HCT116 (cell line): ENCODE measurements at regions not wholly inside any gene's neighbourhood (a gene's known extent, or its start where the extent isn't known, plus 50 kb on each side); places are given as distances from the start of the nearest gene placed in this dataset.

Experiments used
- ATAC-seq: fragments of 200-7000 bp; cut with Tn5 transposase; 2 replicates; pipeline ENCODE4 v1.9.1; 2020; ENCODE audit warnings: mild to moderate bottlenecking, moderate library complexity
- BruUV-seq: library from RNA; stranded (reverse); fragments of 400-500 nt; replicated peaks from 2 replicates; lab custom pipeline; 2021; lab: Mats Ljungman, UMichigan
- CTCF ChIA-PET: fragments of 300-600 bp; sonication (Branson Sonifier 250); formaldehyde crosslinking; loops from one replicate; lab custom pipeline; 2021; ENCODE audit warnings: antibody characterized with exemption; lab: Charles Lee
- POLR2A ChIA-PET: fragments of 300-600, 350-600 bp; sonication (Branson Sonifier 250); formaldehyde crosslinking; loops from one replicate; lab custom pipeline; 2021; ENCODE audit warnings: antibody characterized with exemption; lab: Charles Lee
- RAD21 ChIA-PET, 2 experiments: fragments of 300-600 bp; sonication (Branson Sonifier 250); formaldehyde crosslinking; loops; one replicate each; lab custom pipeline; 2023; ENCODE audit warnings: low total read pairs in 2 of 2; ENCODE audit not compliant: uncharacterized antibody in 2 of 2, unreplicated experiment in 2 of 2, low non-redundant PET in 1 of 2; lab: Charles Lee
- DNase-seq: peaks from one replicate; pipeline ENCODE4 v3.0.0-alpha.2; 2010; ENCODE audit warnings: low read depth, low spot score
- H2AFZ ChIP-seq: fragments of 200-600 bp; shearing (Covaris generic), sonication (generic); 2 replicates; pipeline ENCODE4 v1.6.1; 2017; ENCODE audit warnings: low read depth, mixed run types, mixed read lengths, antibody characterized with exemption, low read length; ENCODE audit not compliant: poor library complexity, severe bottlenecking
- H3K27ac ChIP-seq: 2 replicates; pipeline ENCODE4 v1.5.1; 2012; ENCODE audit warnings: low read depth, low read length
- H3K27me3 ChIP-seq: fragments of 200-600 bp; sonication (generic); 2 replicates; pipeline ENCODE4 v1.6.1; 2016; ENCODE audit warnings: mixed run types, low read length, mixed read lengths; ENCODE audit not compliant: insufficient read depth
- H3K36me3 ChIP-seq, 2 experiments: fragments of 200-500 bp in 1 of 2; fragments of 200-600 bp in 1 of 2; sonication (Bioruptor generic) in 1 of 2; sonication (generic) in 1 of 2; 2 replicates each; pipeline versions ENCODE4 v1.5.1 to v1.6.1; 2014 to 2016; ENCODE audit warnings: low read length in 2 of 2, inconsistent platforms in 1 of 2, mixed read lengths in 1 of 2, mixed run types in 1 of 2; ENCODE audit not compliant: insufficient read depth in 2 of 2, control insufficient read depth in 1 of 2
- H3K4me1 ChIP-seq, 2 experiments: fragments of 200-600 bp in 1 of 2; sonication (generic) in 1 of 2; 2 replicates each; pipeline versions ENCODE4 v1.5.1 to v1.6.1; 2012 to 2017; ENCODE audit warnings: low read length in 2 of 2, inconsistent platforms in 1 of 2, mild to moderate bottlenecking in 1 of 2, mixed read lengths in 1 of 2, mixed run types in 1 of 2, moderate library complexity in 1 of 2; ENCODE audit not compliant: insufficient read depth in 2 of 2, control insufficient read depth in 1 of 2
- H3K4me2 ChIP-seq: fragments of 200-600 bp; sonication (generic); 2 replicates; pipeline ENCODE4 v1.6.1; 2017; ENCODE audit warnings: mixed run types, low read length, mixed read lengths
- H3K4me3 ChIP-seq, 2 experiments: fragments of 200-600 bp in 1 of 2; sonication (generic) in 1 of 2; replicated peaks in 1 of 2; 2 replicates each; pipeline ENCODE4 v1.5.1; 2011 to 2016; ENCODE audit warnings: low read length in 2 of 2, control low read depth in 1 of 2, low read depth in 1 of 2, mild to moderate bottlenecking in 1 of 2, mixed read lengths in 1 of 2, mixed run types in 1 of 2
- H3K79me2 ChIP-seq: fragments of 200-600 bp; sonication (generic); 2 replicates; pipeline ENCODE4 v1.6.1; 2017; ENCODE audit warnings: mild to moderate bottlenecking, mixed run types, low read length, moderate library complexity, mixed read lengths; ENCODE audit not compliant: insufficient read depth
- H3K9ac ChIP-seq: fragments of 200-600 bp; sonication (generic); 2 replicates; pipeline ENCODE4 v1.6.1; 2016; ENCODE audit warnings: low read length, mixed read lengths
- H3K9me2 ChIP-seq: fragments of 200-600 bp; sonication (generic), shearing (Covaris generic); 2 replicates; pipeline ENCODE4 v1.6.1; 2017; ENCODE audit warnings: mixed run types, mild to moderate bottlenecking, moderate library complexity; ENCODE audit not compliant: insufficient read depth
- H3K9me3 ChIP-seq, 2 experiments: fragments of 200-500 bp in 1 of 2; fragments of 200-600 bp in 1 of 2; sonication (Bioruptor generic) in 1 of 2; sonication (generic) in 1 of 2; 2 replicates each; pipeline ENCODE4 v1.6.1; 2014 to 2017; ENCODE audit warnings: low read length in 2 of 2, mixed read lengths in 2 of 2, inconsistent platforms in 1 of 2, low read depth in 1 of 2, mild to moderate bottlenecking in 1 of 2, mixed run types in 1 of 2, moderate library complexity in 1 of 2; ENCODE audit not compliant: control insufficient read depth in 1 of 2, insufficient read depth in 1 of 2
- H4K20me1 ChIP-seq: fragments of 200-600 bp; sonication (generic), shearing (Covaris generic); 2 replicates; pipeline ENCODE4 v1.6.1; 2017; ENCODE audit warnings: mixed run types, mild to moderate bottlenecking, moderate library complexity; ENCODE audit not compliant: insufficient read depth
- ATF3 ChIP-seq: IDR thresholded peaks from 2 replicates; pipeline ENCODE4 v1.6.1; 2012
- CBX3 ChIP-seq: IDR thresholded peaks from 2 replicates; pipeline ENCODE4 v1.6.1; 2012; ENCODE audit warnings: low read depth
- CEBPB ChIP-seq: IDR thresholded peaks from 2 replicates; pipeline ENCODE4 v1.6.1; 2012; ENCODE audit warnings: low read depth
- EGR1 ChIP-seq: IDR thresholded peaks from 2 replicates; pipeline ENCODE4 v1.6.1; 2012; ENCODE audit warnings: low read depth
- FOSL1 ChIP-seq: IDR thresholded peaks from 2 replicates; pipeline ENCODE4 v1.6.1; 2012; ENCODE audit warnings: low read depth
- JUND ChIP-seq: IDR thresholded peaks from 2 replicates; pipeline ENCODE4 v1.6.1; 2012
- POLR2A ChIP-seq: IDR thresholded peaks from 2 replicates; pipeline ENCODE4 v1.7.0; 2011; ENCODE audit warnings: borderline replicate concordance; ENCODE audit not compliant: insufficient read depth, insufficient read length; ENCODE audit errors: extremely low read depth
- POLR2AphosphoS5 ChIP-seq: IDR thresholded peaks from 2 replicates; pipeline ENCODE4 v1.6.1; 2011; ENCODE audit warnings: mild to moderate bottlenecking, low read depth, low read length, moderate library complexity
- SIN3A ChIP-seq: IDR thresholded peaks from 2 replicates; pipeline ENCODE4 v1.6.1; 2012; ENCODE audit warnings: low read depth
- SP1 ChIP-seq: IDR thresholded peaks from 2 replicates; pipeline ENCODE4 v1.6.1; 2012; ENCODE audit warnings: low read depth
- TCF7L2 ChIP-seq: IDR thresholded peaks from 2 replicates; pipeline ENCODE4 v1.7.0; 2011; ENCODE audit warnings: borderline replicate concordance, inconsistent platforms; ENCODE audit not compliant: insufficient read depth, insufficient read length; ENCODE audit errors: extremely low read depth
- ZFX ChIP-seq: fragments of 450-650 bp; IDR thresholded peaks from 2 replicates; pipeline ENCODE4 v1.6.1; 2017
- intact Hi-C: fragments of 100-400 bp; cut with micrococcal nuclease; formaldehyde crosslinking; loops from 2 replicates; pipeline ENCODE4 v1.10.0; 2022
- TF ChIP-seq, protein P1 (sequence below): IDR thresholded peaks from 2 replicates; pipeline ENCODE4 v1.6.1; 2012
- TF ChIP-seq, protein P2 (sequence below): IDR thresholded peaks from 2 replicates; pipeline ENCODE4 v1.6.1; 2012; ENCODE audit warnings: low read depth

GRCh38 chr6:130593200-130593599 lies 227.4 kb downstream of the TMEM200A start:
- Histone ChIP-seq H3K9me3 (peaks cover 0 to 8% of the 10 kb centered on the region in 2 experiments; a peak in 2 of 4 replicates), H2AFZ (no peak overlapping the region), H3K4me3 (no peak overlapping the region), H3K4me1 (peaks cover 0 to 3% of the 10 kb centered on the region in 2 experiments; a peak in 2 of 4 replicates), H3K9me2 (no peaks in the 10 kb centered on the region), H3K4me2 (no peak overlapping the region), H3K9ac (no peak overlapping the region), H4K20me1 (no peaks in the 10 kb centered on the region), H3K27me3 (no peaks in the 10 kb centered on the region), H3K79me2 (no peaks in the 10 kb centered on the region), H3K36me3 (no peaks in the 10 kb centered on the region), H3K27ac (no peak overlapping the region)
- TF ChIP-seq ZFX (no peak), SP1 (no peak), POLR2AphosphoS5 (no peak), SIN3A (no peak), POLR2A (no peak), TCF7L2 (no peak)
- TF ChIP-seq, protein P1, sequence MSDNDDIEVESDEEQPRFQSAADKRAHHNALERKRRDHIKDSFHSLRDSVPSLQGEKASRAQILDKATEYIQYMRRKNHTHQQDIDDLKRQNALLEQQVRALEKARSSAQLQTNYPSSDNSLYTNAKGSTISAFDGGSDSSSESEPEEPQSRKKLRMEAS = no peak
- intact Hi-C loops = no loop called here
- ATAC-seq (no peak), DNase-seq (no peak)
- no TSS peak for BruUV-seq
- ChIA-PET RAD21 (no interaction called here), CTCF (no interaction called here), POLR2A (no interaction called here)

DNA sequence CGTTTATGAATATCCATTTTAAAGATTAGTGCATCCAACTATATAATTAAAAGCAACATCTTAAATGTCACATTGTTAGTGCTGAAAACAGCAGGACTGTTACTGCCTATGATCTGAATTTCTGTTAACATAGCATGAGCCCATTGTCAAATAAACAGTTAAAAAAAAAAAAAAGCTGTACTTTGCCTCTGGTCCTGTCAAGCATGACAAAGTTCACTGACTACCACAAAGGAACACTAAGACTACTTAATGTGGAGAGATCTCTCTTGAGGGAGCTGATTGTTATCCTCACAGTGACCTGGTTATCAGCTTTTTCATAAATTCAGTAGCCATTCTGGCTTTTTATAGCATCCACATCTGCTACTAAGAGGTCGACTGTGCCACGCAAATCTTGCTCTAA lies 228.1 kb downstream of the TMEM200A start:
- RAD21 ChIA-PET = no interaction called here
- TF ChIP-seq, protein P1 = no peak
- TF ChIP-seq TCF7L2 = no peak
- no peak for TF ChIP-seq FOSL1
- TF ChIP-seq CBX3 = no peak
- TF ChIP-seq SP1 = no peak
- TF ChIP-seq ZFX = no peak
- no peak for TF ChIP-seq CEBPB
- TF ChIP-seq ATF3 = no peak
- TF ChIP-seq POLR2A = no peak
- no peak for TF ChIP-seq EGR1
- TF ChIP-seq POLR2AphosphoS5 = no peak
- no peak for TF ChIP-seq JUND
- TF ChIP-seq, protein P2, sequence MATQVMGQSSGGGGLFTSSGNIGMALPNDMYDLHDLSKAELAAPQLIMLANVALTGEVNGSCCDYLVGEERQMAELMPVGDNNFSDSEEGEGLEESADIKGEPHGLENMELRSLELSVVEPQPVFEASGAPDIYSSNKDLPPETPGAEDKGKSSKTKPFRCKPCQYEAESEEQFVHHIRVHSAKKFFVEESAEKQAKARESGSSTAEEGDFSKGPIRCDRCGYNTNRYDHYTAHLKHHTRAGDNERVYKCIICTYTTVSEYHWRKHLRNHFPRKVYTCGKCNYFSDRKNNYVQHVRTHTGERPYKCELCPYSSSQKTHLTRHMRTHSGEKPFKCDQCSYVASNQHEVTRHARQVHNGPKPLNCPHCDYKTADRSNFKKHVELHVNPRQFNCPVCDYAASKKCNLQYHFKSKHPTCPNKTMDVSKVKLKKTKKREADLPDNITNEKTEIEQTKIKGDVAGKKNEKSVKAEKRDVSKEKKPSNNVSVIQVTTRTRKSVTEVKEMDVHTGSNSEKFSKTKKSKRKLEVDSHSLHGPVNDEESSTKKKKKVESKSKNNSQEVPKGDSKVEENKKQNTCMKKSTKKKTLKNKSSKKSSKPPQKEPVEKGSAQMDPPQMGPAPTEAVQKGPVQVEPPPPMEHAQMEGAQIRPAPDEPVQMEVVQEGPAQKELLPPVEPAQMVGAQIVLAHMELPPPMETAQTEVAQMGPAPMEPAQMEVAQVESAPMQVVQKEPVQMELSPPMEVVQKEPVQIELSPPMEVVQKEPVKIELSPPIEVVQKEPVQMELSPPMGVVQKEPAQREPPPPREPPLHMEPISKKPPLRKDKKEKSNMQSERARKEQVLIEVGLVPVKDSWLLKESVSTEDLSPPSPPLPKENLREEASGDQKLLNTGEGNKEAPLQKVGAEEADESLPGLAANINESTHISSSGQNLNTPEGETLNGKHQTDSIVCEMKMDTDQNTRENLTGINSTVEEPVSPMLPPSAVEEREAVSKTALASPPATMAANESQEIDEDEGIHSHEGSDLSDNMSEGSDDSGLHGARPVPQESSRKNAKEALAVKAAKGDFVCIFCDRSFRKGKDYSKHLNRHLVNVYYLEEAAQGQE = no peak
- TF ChIP-seq SIN3A = no peak
- TF ChIP-seq, all 23 proteins: peak for 0
- no peaks in the 10 kb centered on the region for H3K79me2 ChIP-seq
- no peak for DNase-seq
- H3K4me3 ChIP-seq = no peak overlapping the region
- no peak overlapping the region for H3K4me2 ChIP-seq
- H3K9ac ChIP-seq = no peak overlapping the region
- H3K9me2 ChIP-seq = no peaks in the 10 kb centered on the region
- H3K27ac ChIP-seq = no peak overlapping the region
- H2AFZ ChIP-seq = no peak overlapping the region
- intact Hi-C loops = no loop called here
- ATAC-seq = no peak
- peaks cover 0 to 8% of the 10 kb centered on the region in 2 experiments; a peak in 2 of 4 replicates for H3K9me3 ChIP-seq
- no peaks in the 10 kb centered on the region for H4K20me1 ChIP-seq
- no peaks in the 10 kb centered on the region for H3K36me3 ChIP-seq
- peaks cover 0 to 4% of the 10 kb centered on the region in 2 experiments; a peak in 1 of 4 replicates for H3K4me1 ChIP-seq
- ChIA-PET POLR2A (no interaction called here), CTCF (no interaction called here)
- no TSS peak for BruUV-seq
- H3K27me3 ChIP-seq = no peaks in the 10 kb centered on the region
